ENCODE measurements at regions not wholly inside any gene's neighbourhood (a gene's known extent, or its start where the extent isn't known, plus 50 kb on each side); places are given as distances from the start of the nearest gene placed in this dataset.

DNA sequence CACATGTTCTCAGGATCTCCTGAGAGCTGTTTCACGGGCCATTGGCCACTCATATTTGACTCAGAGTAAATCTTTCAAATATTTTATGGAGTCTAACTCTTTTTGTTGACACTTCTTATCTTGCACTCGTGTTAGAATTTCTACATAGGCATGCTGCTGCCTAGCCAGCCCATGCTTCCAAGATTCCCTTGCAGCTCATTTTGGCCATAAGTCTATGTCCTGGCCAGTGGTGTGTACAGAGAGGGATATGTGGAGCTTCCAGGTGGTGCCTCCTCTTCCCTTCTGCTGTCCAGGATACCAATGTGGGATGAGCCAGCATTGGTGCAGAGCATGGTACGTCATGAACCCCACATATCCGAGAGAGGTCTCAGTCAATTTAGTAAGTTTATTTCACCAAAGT, 522.6 kb downstream of the QKI start:
- DNase-seq: no peak

DNA sequence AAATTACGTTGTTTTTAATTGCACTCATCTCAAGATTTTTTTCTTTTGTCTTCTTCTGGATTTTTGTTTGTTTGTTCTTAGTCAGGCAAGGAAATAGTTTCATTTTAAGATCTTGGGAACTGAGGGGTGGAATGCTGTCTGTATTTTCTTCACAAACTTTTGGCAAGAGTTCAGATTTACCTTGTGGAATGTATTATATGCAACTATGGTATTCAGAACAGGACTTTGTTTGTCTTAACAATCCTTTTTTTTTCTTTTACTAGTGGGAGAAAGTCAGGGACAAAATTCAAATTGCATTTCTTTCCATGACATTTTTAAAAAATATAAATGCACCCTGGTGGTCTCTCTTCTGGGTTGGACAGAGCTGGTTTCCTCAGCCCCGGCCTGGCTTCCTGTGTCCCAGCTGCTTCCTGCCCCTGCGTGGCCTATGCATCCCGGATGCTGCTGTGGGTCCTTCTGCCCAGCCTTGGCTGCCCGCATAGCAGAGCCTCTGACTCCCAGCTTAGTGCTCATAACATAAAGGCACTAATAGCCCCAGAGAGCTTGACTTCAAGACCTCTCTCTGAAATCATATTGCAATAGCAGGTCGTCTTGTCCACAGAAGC, 520.7 kb downstream of the QKI start:
- no peak for DNase-seq

DNA sequence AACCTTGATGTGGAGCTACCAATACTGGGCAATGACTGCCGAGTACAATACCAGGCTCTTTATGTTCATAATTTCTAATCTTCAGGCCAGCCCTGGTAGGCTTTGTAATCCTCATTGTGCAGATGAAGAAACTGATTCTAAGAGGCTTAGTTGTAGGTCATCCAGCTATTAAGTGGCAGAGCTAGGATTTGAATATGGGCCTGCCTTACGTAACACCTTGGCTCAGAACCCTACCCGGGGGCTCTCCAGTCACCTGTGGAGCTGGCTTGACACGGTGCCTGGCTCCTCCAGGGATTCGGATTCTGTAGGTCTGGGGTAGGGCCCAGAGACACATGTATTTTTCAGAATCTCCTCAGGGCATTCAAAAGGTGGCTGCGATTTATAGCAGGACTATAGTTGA, 515.5 kb downstream of the QKI start:
- DNase-seq: no peak

- no peak for DNase-seq
Measured at GRCh38 chr6:163929538-163929937, 515.0 kb downstream of the QKI start.

GRCh38 chr6:163926642-163927041, 512.1 kb downstream of the QKI start:
- no peak for DNase-seq

GRCh38 chr6:163925839-163926238, 511.3 kb downstream of the QKI start:
- no peak for DNase-seq

GRCh38 chr6:163923658-163924411, 509.3 kb downstream of the QKI start:
- DNase-seq: no peak

DNA sequence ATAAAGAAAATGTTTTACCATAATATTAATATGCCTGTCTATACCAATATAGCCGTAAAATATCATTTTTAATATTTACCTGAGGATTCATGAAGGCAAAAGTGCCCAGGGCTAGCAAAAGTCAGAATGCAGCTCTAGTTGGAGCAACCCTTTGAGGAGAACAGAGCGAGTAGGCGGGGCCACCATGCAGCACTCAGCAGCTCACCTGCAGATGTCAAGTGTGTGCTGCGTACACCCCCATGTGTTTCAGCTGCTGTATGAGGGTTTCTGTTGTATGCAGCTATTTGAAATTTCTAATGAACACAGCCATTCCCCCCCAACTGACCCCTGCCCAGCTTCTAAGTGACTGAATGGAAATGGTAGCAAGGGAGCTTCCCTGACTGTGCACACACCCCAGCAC, 508.0 kb downstream of the QKI start:
- no peak for DNase-seq

DNA sequence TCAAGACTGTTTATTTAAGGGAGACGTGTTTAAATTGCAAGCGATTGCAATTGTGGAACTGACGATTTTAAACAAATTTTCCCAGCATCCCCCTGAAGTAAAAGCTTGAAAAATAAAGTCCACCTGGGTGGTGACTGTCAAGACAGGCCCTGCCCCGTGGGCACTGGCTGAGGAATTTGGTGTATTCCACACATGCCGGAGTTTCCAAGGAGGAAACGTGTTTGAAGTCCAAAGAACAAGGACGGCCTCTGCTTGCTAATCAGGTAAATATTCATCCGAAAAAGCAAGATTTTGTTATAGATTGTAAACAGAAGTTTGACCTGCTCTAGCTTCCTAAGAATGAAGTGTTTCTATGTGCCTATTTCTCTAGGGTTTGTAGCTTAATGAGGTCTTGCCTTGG, 505.1 kb downstream of the QKI start:
- no peak for DNase-seq

DNA sequence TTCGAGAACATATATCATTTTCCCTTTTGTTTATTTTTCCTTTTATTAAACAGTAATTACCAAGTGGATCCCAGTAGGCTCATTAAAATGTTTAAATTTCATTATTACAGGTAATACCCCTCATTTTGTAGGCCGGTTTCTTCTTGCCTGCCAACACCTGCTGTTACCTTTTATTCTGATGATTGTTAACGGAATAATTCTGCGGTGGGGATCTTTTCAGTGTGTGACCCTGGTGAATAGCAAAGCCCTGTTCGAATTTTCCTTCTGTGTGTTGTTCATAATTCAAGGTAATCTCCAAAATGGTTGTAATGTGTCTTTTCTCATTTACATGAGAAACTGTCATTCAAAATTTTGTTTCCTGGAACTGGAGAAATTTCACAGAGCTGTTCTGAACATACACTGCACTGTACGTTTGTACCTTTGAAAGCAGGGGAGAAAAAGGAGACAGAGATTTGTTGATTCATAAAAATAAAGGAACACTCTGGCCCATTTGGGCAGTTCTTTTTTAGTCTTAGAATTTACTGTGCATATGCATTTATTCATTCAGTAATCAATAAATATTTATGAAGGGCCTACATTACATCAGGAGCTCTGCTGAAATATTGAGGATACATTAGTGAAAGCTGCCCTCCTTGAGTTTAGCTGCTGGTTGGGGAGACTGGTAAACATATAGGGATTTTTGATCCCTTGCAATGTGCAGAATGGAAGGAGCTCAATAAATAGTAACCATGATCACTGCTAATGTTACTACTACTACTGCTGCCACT, 502.0 kb downstream of the QKI start:
- no peak for DNase-seq

GRCh38 chr6:163915131-163915530, 500.6 kb downstream of the QKI start:
- DNase-seq: no peak

DNA sequence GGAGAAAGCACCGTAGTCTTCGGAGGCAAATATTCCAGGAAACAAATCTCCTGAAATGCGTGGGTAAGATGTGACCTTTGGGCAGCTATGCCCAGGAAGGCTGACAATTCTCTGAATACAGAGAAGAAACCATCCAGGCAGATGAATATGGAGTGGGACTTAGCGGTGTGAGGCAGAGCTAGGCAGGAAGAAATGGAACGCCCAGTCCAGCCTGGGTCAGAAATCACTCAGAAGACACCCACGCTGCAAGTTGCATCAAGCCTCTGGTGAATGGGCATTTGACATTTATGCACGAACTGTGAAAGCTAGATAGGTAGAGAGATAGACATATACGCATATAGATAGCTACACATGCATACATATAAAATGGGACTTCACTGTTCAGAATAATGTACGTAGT, 498.5 kb downstream of the QKI start:
- DNase-seq: no peak

DNA sequence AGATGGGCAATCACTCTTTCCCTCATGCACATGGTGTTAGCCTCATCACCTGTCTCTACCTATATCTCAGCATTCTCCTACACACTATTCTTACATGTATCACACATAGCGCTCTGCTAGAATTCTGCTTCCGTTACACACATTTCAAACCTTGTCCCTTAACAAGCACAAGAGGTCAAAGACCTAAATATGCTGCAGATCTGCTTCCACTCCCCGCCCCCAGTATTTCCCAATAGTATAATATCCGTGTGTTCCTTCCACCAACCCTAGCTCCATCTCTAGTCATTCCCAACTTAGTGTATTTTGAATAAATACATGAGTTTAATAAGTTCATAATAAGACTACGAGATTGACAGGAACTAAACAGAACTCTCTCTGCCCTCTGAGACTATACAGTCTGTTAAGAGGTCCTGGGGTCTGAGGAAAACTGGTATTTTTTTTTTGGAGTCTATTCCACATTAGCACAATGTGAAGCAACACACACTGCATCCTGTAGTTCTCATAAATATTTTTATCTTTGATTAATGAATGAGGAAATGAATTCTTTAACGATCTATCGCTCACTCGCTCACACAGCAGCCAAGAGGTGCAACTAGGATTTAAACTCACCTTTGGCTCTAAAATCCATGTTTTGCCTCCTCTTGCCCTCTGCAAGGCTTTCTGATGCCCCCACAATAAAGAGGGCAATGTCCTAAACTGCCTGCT, 491.6 kb downstream of the QKI start:
- DNase-seq: no peak

DNA sequence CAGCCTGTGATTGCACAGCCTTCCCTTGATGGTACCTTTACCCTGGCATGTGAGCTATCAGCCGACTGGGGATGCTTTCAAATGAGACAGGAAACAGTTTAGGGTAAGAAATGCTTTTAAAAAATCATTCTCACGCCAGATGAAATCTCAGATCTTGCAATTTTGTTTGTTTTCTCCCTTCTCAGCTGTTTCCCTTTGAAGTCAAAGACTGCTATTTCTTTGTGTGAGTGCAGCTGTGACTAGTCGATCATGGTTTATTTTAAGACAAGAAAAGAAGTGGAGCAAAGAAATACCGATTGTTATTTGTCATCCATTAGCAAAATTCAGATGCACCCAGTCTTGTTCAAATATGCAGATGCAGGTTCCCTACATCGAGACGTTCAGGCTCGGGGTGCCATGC, 489.7 kb downstream of the QKI start:
- DNase-seq: no peak

- no peak for DNase-seq
Measured at GRCh38 chr6:163903541-163903940, 489.0 kb downstream of the QKI start.

GRCh38 chr6:163902993-163903392, 488.5 kb downstream of the QKI start:
- DNase-seq: no peak

- no peak for DNase-seq
Measured at GRCh38 chr6:163901681-163902080, 487.2 kb downstream of the QKI start.

GRCh38 chr6:163900570-163900969, 486.1 kb downstream of the QKI start:
- DNase-seq: no peak

DNA sequence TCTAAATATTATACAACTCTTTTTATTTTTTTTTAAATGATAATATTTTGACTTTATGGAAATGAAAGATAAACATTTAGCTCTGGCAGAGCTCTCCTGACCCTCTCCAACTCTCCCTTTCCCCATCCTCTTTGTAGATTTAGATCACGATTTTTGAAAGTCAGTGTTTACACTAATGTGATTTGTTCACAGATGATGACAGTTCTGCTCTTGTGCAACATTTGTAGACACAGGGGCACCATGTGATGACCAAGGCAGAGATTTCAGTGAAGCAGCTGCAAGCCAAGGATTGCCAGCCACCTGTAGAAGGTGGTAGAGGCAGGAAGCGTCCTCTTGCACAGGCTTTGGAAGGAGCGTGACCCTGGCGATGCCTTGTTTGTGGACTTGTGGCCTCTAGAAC, 483.2 kb downstream of the QKI start:
- no peak for DNase-seq

DNA sequence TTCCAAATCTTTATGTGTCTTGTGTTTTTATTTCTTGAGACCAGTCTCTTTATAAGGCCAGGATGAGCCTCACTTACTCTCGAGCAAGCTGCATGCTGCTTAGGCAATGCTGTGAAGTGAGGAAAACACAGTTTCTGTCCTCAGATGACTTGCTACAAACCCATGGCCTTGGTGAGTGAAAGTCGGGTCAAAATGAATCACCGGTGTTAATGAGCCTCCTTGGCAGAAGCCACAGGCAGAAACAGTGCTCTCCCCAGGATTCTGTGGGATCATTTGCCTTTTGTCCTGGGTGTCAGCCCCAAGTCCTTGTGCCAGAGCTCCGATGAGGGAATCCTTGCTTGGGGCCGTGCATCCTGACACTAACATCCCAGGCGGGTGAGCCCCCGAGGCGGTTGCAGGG, 482.5 kb downstream of the QKI start:
- no peak for DNase-seq

DNA sequence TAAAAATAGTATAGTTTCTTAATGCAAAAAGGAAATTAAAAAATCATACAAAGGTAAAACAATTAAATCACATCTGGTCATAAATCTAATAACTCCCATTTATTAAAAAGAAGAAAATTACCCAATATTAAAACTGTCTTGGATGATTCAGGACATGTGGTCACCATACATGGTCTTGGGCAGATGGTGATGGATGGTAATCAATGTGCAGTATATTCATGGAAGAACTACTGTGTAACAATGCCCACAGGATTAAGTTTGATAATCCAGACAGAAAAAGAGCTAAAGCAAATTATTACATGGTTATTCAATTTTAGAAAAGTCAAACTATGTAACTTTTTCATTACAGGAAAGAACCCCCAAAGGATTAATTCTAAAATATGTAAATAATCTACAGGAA, 480.6 kb downstream of the QKI start:
- no peak for DNase-seq

- DNase-seq: no peak
Measured at GRCh38 chr6:163893609-163894189, 479.2 kb downstream of the QKI start.

All from activated effector memory CD4-positive, alpha-beta T cell treated with Interleukin-2 at 50 U/mL for 16 hours (primary cell).